Keratinocyte (primary cell): ENCODE measurements at regions not wholly inside any gene's neighbourhood (a gene's known extent, or its start where the extent isn't known, plus 50 kb on each side); places are given as distances from the start of the nearest gene placed in this dataset.
"Not testable (repeated sequence)": the region's sequence is repeated elsewhere in the genome, so short reads cannot be mapped to it uniquely, and the experiment has no call there.

Source experiments
- DNase-seq: peaks from one replicate; pipeline ENCODE4 v3.0.0-alpha.2; 2011; ENCODE audit warnings: low read depth, missing footprints, low spot score
- FAIRE-seq: peaks from 2 replicates; lab custom pipeline; 2011; peaks lifted over from hg19 to GRCh38; lab: Jason Lieb, UNC
- H2AFZ ChIP-seq: 2 replicates; pipeline ENCODE4 v1.6.0; 2012; ENCODE audit warnings: low read length, control low read depth, inconsistent platforms; ENCODE audit not compliant: control insufficient read depth
- H3K27ac ChIP-seq: 2 replicates; pipeline ENCODE4 v1.5.1; 2011; ENCODE audit warnings: low read length; ENCODE audit not compliant: control insufficient read depth, insufficient read depth
- H3K27me3 ChIP-seq: 3 replicates; pipeline ENCODE4 v1.6.0; 2011; ENCODE audit warnings: low read length; ENCODE audit not compliant: control insufficient read depth, insufficient read depth; ENCODE audit errors: extremely low read depth
- H3K36me3 ChIP-seq, 2 experiments: 2 replicates in 1 of 2; 3 replicates in 1 of 2; pipeline ENCODE4 v1.5.1; 2011; ENCODE audit warnings: low read length in 2 of 2, mild to moderate bottlenecking in 1 of 2; ENCODE audit not compliant: control insufficient read depth in 2 of 2, insufficient read depth in 2 of 2; ENCODE audit errors: extremely low read depth in 1 of 2
- H3K4me1 ChIP-seq: 3 replicates; pipeline ENCODE4 v1.5.1; 2011; ENCODE audit warnings: low read length; ENCODE audit not compliant: control insufficient read depth, insufficient read depth; ENCODE audit errors: extremely low read depth
- H3K4me2 ChIP-seq: 3 replicates; pipeline ENCODE4 v1.6.0; 2011; ENCODE audit warnings: low read depth, low read length; ENCODE audit not compliant: control insufficient read depth, insufficient read depth; ENCODE audit errors: extremely low read depth
- H3K4me3 ChIP-seq, 3 experiments: fragments of 200-600 bp in 1 of 3; sonication (generic) in 1 of 3; 2 replicates in 2 of 3; 3 replicates in 1 of 3; pipeline ENCODE4 v1.5.1; 2011 to 2016; ENCODE audit warnings: low read length in 3 of 3, mild to moderate bottlenecking in 3 of 3, control low read depth in 2 of 3, inconsistent platforms in 1 of 3, low read depth in 1 of 3, mixed read lengths in 1 of 3, mixed run types in 1 of 3, moderate library complexity in 1 of 3; ENCODE audit not compliant: control insufficient read depth in 2 of 3, insufficient read depth in 2 of 3; ENCODE audit errors: extremely low read depth in 1 of 3
- H3K79me2 ChIP-seq: 2 replicates; pipeline ENCODE4 v1.6.0; 2012; ENCODE audit warnings: low read length; ENCODE audit not compliant: control insufficient read depth, insufficient read depth
- H3K9ac ChIP-seq: 3 replicates; pipeline ENCODE4 v1.6.0; 2011; ENCODE audit warnings: low read length; ENCODE audit not compliant: control insufficient read depth, insufficient read depth; ENCODE audit errors: extremely low read depth
- H3K9me1 ChIP-seq: 3 replicates; pipeline ENCODE4 v1.6.0; 2011; ENCODE audit warnings: low read length; ENCODE audit not compliant: control insufficient read depth, insufficient read depth; ENCODE audit errors: extremely low read depth
- H3K9me3 ChIP-seq: 2 replicates; pipeline ENCODE4 v1.5.1; 2012; ENCODE audit warnings: low read depth, low read length; ENCODE audit not compliant: control insufficient read depth
- H4K20me1 ChIP-seq: 3 replicates; pipeline ENCODE4 v1.6.0; 2011; ENCODE audit warnings: low read length; ENCODE audit not compliant: control insufficient read depth, insufficient read depth; ENCODE audit errors: extremely low read depth
- CTCF ChIP-seq, 3 experiments: IDR thresholded peaks in 1 of 3; conservative IDR thresholded peaks in 1 of 3; optimal IDR thresholded peaks in 1 of 3; 2 replicates in 2 of 3; 3 replicates in 1 of 3; pipeline versions ENCODE3 to v1.5.1; 2011; ENCODE audit warnings: low read length in 3 of 3, mild to moderate bottlenecking in 3 of 3, moderate library complexity in 2 of 3, control low read depth in 1 of 3, inconsistent platforms in 1 of 3; ENCODE audit not compliant: insufficient read depth in 2 of 3; ENCODE audit errors: extremely low read depth in 1 of 3
- EZH2 ChIP-seq: IDR thresholded peaks from one replicate; pipeline ENCODE4 v1.6.1; 2012; ENCODE audit warnings: inconsistent platforms, mild to moderate bottlenecking, low read length, moderate library complexity
- dilution Hi-C: fragments of 300-500 bp; cut with MboI; formaldehyde crosslinking; loops from one replicate; pipeline ENCODE4 v1.7.0; 2020; ENCODE audit warnings: low sequenced_read_pairs; ENCODE audit not compliant: extremely low pct_ligation_motif_present

- Histone ChIP-seq H4K20me1 (no peaks in the 10 kb centered on the region), H3K27ac (no peak overlapping the region), H3K4me1 (no peaks in the 10 kb centered on the region), H3K9me1 (no peaks in the 10 kb centered on the region), H3K4me2 (no peak overlapping the region), H3K36me3 (no peaks in the 10 kb centered on the region), H3K27me3 (peaks cover 19% of the 10 kb centered on the region), H3K9ac (no peak overlapping the region), H3K9me3 (no peaks in the 10 kb centered on the region), H3K4me3 (no peak overlapping the region), H3K79me2 (no peaks in the 10 kb centered on the region), H2AFZ (no peak overlapping the region)
- no peak for FAIRE-seq
- TF ChIP-seq CTCF (optimal IDR thresholded peaks at IDR 0.05 in 1 of 3, IDR thresholded peaks at IDR 0.05 in 1 of 3, conservative IDR thresholded peaks at IDR 0.05 in 1 of 3; ENCODE audit: extremely low read depth in 1 of 3, insufficient read depth in 2 of 3, low read length in 3 of 3) (no peak), EZH2 (no peak)
- dilution Hi-C loops: no loop called here
- no peak for DNase-seq
Measured at GRCh38 chr1:177411381-177411780, 240.6 kb downstream of the BRINP2 start.

GRCh38 chr1:177410179-177410766 lies 239.5 kb downstream of the BRINP2 start:
- Histone ChIP-seq H3K27ac (no peak overlapping the region), H3K4me1 (no peaks in the 10 kb centered on the region), H3K36me3 (no peaks in the 10 kb centered on the region), H3K27me3 (peaks cover 19% of the 10 kb centered on the region), H4K20me1 (no peaks in the 10 kb centered on the region), H3K9me3 (no peaks in the 10 kb centered on the region), H3K9me1 (no peaks in the 10 kb centered on the region), H2AFZ (no peak overlapping the region), H3K79me2 (no peaks in the 10 kb centered on the region), H3K9ac (no peak overlapping the region), H3K4me3 (no peak overlapping the region), H3K4me2 (no peak overlapping the region)
- no peak for FAIRE-seq
- no peak for TF ChIP-seq CTCF (optimal IDR thresholded peaks at IDR 0.05 in 1 of 3, IDR thresholded peaks at IDR 0.05 in 1 of 3, conservative IDR thresholded peaks at IDR 0.05 in 1 of 3; ENCODE audit: extremely low read depth in 1 of 3, insufficient read depth in 2 of 3, low read length in 3 of 3)
- TF ChIP-seq EZH2: no peak
- DNase-seq: no peak
- dilution Hi-C loops: no loop called here

GRCh38 chr1:177406323-177406722 lies 235.6 kb downstream of the BRINP2 start:
- H3K36me3 ChIP-seq, dilution Hi-C loops, H4K20me1 ChIP-seq, H2AFZ ChIP-seq, FAIRE-seq, H3K9me1 ChIP-seq, H3K4me3 ChIP-seq, H3K4me1 ChIP-seq, H3K79me2 ChIP-seq, H3K27me3 ChIP-seq, H3K9ac ChIP-seq, H3K27ac ChIP-seq, H3K9me3 ChIP-seq, H3K4me2 ChIP-seq, DNase-seq: not testable (repeated sequence)
